Astrocyte of the spinal cord (primary cell): ENCODE measurements at regions not wholly inside any gene's neighbourhood (a gene's known extent, or its start where the extent isn't known, plus 50 kb on each side); places are given as distances from the start of the nearest gene placed in this dataset.

Experiments
- DNase-seq: peaks from one replicate; pipeline ENCODE4 v3.0.0; 2011; ENCODE audit warnings: low read depth, low spot score
- H3K4me3 ChIP-seq: 2 replicates; pipeline ENCODE4 v1.5.1; 2011; ENCODE audit warnings: low read depth, mild to moderate bottlenecking, low read length, moderate library complexity
- in situ Hi-C: cut with HindIII; loops from 2 replicates; pipeline ENCODE4 v1.10.0; 2017; ENCODE audit warnings: low sequenced_read_pairs
- TF ChIP-seq, protein P1 (sequence below): IDR thresholded peaks from 2 replicates; pipeline ENCODE4 v1.5.1; 2012; ENCODE audit warnings: low read depth, mild to moderate bottlenecking, low read length, inconsistent platforms

DNA sequence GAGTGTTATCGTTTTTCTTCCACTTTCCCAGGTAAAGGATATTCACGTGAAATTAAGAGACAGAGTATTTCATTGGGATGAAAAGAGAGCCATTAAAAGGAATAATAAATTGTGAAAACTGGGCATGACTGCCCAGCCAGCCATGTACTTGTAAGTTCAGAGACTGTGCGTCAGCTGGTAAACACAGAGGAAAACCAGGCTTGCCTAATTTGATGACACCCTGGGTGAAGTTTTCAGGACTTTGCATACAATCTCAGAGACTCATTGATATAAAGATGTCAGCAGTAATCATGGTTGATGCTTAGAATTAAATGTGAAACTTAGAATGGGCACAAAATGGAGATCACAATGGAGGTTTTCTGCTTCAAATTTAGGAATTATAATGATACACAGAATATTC is 153.5 kb upstream of the ZEB2 start:
- TF ChIP-seq, protein P1, sequence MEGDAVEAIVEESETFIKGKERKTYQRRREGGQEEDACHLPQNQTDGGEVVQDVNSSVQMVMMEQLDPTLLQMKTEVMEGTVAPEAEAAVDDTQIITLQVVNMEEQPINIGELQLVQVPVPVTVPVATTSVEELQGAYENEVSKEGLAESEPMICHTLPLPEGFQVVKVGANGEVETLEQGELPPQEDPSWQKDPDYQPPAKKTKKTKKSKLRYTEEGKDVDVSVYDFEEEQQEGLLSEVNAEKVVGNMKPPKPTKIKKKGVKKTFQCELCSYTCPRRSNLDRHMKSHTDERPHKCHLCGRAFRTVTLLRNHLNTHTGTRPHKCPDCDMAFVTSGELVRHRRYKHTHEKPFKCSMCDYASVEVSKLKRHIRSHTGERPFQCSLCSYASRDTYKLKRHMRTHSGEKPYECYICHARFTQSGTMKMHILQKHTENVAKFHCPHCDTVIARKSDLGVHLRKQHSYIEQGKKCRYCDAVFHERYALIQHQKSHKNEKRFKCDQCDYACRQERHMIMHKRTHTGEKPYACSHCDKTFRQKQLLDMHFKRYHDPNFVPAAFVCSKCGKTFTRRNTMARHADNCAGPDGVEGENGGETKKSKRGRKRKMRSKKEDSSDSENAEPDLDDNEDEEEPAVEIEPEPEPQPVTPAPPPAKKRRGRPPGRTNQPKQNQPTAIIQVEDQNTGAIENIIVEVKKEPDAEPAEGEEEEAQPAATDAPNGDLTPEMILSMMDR = no peak
- no peak for DNase-seq
- no peak overlapping the region for H3K4me3 ChIP-seq
- in situ Hi-C loops = no loop called here

DNA sequence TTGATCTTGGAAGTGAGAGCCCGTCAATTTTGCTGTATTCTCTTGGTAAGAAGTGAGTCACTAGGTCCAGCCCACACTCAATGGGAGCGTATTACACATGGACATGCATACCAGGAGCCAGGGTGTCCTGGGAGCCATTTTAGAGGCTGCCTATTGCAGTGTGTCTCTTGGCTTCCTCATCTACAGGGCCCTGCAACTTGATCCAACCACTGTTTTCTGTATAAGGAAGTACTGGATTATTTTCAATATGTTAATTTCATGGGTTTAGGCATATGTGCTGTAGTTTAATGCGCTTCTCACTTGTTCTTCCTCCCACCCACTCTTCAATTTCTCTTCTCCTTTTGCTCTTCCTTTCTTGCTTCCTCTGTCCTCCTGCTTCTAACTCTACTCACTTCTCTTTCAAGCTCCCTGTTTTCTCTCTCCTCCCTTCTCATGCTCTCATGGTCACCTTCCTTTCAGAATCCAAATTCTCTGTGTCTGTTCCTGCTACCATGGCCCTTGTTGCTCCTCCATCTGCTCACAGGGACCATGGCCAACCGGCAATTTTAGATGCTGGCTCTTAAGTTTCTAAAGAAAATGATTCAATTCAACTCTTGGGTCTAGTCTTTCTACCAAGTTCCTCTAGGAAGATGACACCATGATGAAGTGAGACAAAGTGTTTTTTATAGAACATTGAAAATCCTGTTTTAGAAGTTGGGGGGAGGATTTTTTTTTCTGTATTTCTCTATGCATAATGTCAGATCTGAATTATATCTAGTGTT is 152.0 kb upstream of the ZEB2 start:
- no peak overlapping the region for H3K4me3 ChIP-seq
- peak; percentile 29 for DNase-seq
- in situ Hi-C loops = no loop called here
- TF ChIP-seq, protein P1 = no peak

DNA sequence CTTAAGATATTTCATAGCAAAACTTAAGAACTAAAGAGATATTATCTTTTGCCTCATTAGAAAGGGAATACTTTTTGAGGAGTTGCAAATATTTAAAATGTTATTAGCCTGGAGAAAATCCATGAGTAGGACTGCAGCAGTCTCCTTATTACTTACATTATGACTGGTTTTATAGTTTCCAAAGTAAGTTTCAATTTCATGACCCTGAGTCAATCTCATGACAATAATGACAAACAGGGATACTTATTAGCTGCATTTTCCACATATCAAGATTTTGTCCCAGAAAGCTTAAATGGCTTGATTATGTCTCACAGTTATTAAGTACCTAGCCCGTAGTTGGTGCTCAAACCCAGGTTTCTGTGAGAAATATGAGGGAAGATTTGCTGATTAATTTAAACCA is 150.8 kb upstream of the ZEB2 start:
- TF ChIP-seq, protein P1 = no peak
- DNase-seq = no peak
- in situ Hi-C loops = no loop called here
- H3K4me3 ChIP-seq = no peak overlapping the region

DNA sequence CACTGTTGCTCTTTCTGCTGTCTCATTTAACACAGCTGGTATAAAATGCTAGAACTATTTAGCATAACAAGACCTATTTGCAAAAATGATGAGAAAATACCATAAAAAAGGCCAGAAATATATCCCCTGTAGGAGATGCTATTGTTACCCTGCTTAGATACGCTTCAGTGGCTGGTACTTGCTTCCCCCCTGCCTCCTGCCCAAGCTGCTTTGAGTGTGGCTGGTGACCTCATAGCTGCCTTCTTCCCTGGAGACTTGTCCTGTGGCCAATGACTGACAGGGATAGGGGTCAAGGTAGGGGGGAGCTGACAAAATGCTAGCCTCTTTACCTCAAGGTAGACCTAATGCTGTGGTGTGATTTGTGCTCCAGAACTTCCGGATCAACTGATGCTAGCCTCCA is 150.2 kb upstream of the ZEB2 start:
- no peak overlapping the region for H3K4me3 ChIP-seq
- in situ Hi-C loops = no loop called here
- TF ChIP-seq, protein P1 = no peak
- no peak for DNase-seq

DNA sequence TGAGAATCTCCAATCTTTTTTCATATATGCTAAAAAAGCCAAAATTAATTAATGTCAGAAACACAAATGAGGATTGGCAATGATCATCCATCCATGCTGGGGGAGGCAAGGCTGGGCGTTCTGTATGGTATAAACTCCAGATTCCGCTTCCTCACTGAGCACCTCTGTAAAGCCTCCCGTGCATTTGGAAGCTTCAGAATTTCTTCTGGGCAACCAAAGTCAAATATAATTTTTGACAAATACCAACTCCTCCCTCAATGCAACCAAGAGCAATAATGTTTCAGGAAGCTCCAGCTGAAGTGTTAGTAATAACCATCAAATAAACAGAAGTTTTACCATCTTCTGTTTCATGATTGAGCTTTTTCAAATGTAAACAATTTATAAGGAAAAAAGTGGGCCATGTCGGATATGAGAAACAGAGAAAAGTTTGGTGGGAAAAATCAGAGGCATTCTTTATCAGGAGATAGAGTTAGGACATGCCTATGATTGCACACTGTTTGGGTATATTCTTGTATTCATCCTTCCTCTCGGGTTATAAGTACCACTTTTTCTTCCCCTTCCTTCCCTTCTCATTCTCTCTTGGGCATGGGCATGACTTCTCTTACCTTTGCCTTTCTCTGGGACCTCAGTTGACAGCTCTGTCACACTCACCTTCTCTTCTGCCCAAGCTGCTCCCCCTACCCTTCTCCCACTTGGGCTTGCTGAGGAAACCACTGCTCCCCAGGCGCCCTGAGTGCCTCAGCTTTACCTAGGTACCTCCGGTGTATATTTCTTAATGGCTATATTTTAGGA is 149.5 kb upstream of the ZEB2 start:
- no peak for DNase-seq
- no peak overlapping the region for H3K4me3 ChIP-seq
- TF ChIP-seq, protein P1 = no peak
- in situ Hi-C loops = no loop called here

DNA sequence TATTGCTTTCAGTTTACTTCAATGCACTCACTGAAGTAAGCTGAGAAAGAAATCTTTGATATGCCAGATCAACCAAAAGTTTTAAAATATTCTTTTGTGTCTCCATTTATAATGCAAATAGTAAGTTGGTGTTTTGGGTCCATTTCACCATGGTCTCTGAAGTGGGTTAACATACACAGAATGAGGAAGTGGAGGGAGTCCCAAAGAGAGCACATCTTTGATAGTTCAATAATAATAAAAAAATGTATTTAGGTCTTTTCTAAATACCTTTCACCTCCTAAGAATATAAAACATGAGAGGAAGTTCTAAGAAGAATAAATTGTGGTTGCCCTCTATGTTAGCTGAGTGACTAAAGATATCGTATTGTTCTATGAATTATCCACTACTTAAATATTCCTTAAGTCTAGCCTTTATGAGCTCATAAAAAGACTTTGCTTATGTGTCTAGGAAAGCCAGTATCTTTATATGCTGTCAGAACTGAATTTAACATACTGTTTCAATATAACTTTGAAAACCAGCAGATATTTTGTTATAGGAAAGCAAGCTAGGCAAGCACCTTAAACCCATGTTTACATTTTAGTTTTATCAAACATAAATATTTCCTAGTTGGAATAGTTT is 148.7 kb upstream of the ZEB2 start:
- H3K4me3 ChIP-seq = no peak overlapping the region
- no peak for DNase-seq
- TF ChIP-seq, protein P1 = no peak
- in situ Hi-C loops = no loop called here
